PC-9 (cell line): ENCODE measurements at regions not wholly inside any gene's neighbourhood (a gene's known extent, or its start where the extent isn't known, plus 50 kb on each side); places are given as distances from the start of the nearest gene placed in this dataset.

ENCODE experiments used
- BruUV-seq: library from RNA; stranded (reverse); fragments of 400-500 nt; replicated peaks from 2 replicates; lab custom pipeline; 2021; lab: Mats Ljungman, UMichigan
- CTCF ChIA-PET: fragments of 300-600 bp; sonication (Branson Sonifier 250); formaldehyde crosslinking; loops from one replicate; lab custom pipeline; 2022; ENCODE audit warnings: antibody characterized with exemption; lab: Charles Lee
- POLR2A ChIA-PET: fragments of 300-600 bp; sonication (Branson Sonifier 250); formaldehyde crosslinking; loops from one replicate; lab custom pipeline; 2022; ENCODE audit warnings: antibody characterized with exemption; ENCODE audit not compliant: unreplicated experiment; lab: Charles Lee
- DNase-seq, 2 experiments: peaks; one replicate each; pipeline versions ENCODE4 v3.0.0 to v3.0.0-alpha.2; 2015 to 2022; ENCODE audit warnings: mixed read lengths in 1 of 2
- H2AFZ ChIP-seq: fragments of 200-600 bp; sonication (generic); 2 replicates; pipeline ENCODE4 v1.8.1; 2017; ENCODE audit warnings: antibody characterized with exemption
- H3F3A ChIP-seq: fragments of 200-600 bp; sonication (generic); 2 replicates; pipeline ENCODE4 v1.8.1; 2017; ENCODE audit warnings: antibody characterized with exemption, mild to moderate bottlenecking, low read depth; ENCODE audit not compliant: insufficient read depth
- H3K27ac ChIP-seq: fragments of 200-600 bp; sonication (generic); 2 replicates; pipeline ENCODE4 v1.6.1; 2016; ENCODE audit warnings: mixed run types
- H3K27me3 ChIP-seq: fragments of 200-600 bp; sonication (generic); 2 replicates; pipeline ENCODE4 v1.6.1; 2016; ENCODE audit warnings: low read depth, mixed run types; ENCODE audit not compliant: insufficient read depth
- H3K36me3 ChIP-seq: fragments of 200-600 bp; sonication (generic); 2 replicates; pipeline ENCODE4 v1.6.1; 2016; ENCODE audit warnings: low read depth, mixed run types
- H3K4me1 ChIP-seq: fragments of 200-600 bp; sonication (generic); replicated peaks from 2 replicates; pipeline ENCODE4 v1.6.1; 2016; ENCODE audit warnings: mixed run types; ENCODE audit not compliant: insufficient read depth
- H3K4me2 ChIP-seq: fragments of 200-600 bp; sonication (generic); 2 replicates; pipeline ENCODE4 v1.6.1; 2017; ENCODE audit warnings: mixed run types
- H3K4me3 ChIP-seq: fragments of 200-600 bp; sonication (generic); 2 replicates; pipeline ENCODE4 v1.6.1; 2016; ENCODE audit warnings: mixed run types
- H3K79me2 ChIP-seq: fragments of 200-600 bp; sonication (generic); 2 replicates; pipeline ENCODE4 v1.6.1; 2017; ENCODE audit warnings: low read depth, mixed run types
- H3K9me2 ChIP-seq: fragments of 200-600 bp; sonication (generic); 2 replicates; pipeline ENCODE4 v1.8.1; 2017; ENCODE audit warnings: mild to moderate bottlenecking; ENCODE audit not compliant: insufficient read depth
- H3K9me3 ChIP-seq: fragments of 200-600 bp; sonication (generic); 2 replicates; pipeline ENCODE4 v1.8.1; 2016; ENCODE audit warnings: low read depth; ENCODE audit not compliant: insufficient read depth
- H4K20me1 ChIP-seq: fragments of 200-600 bp; sonication (generic); 2 replicates; pipeline ENCODE4 v1.8.1; 2017; ENCODE audit not compliant: insufficient read depth
- CTCF ChIP-seq: fragments of 200-600 bp; sonication (generic); conservative IDR thresholded peaks from 2 replicates; pipeline ENCODE4 v1.6.1; 2017; ENCODE audit warnings: mixed run types, antibody characterized with exemption, mild to moderate bottlenecking, moderate library complexity
- EZH2 ChIP-seq: fragments of 200-600 bp; sonication (generic); IDR thresholded peaks from 2 replicates; pipeline ENCODE4 v1.8.0; 2017; ENCODE audit warnings: antibody characterized with exemption, low read depth
- intact Hi-C: fragments of 100-400 bp; cut with micrococcal nuclease; formaldehyde crosslinking; loops from one replicate; pipeline ENCODE4 v1.10.0; 2022; ENCODE audit not compliant: unreplicated experiment

GRCh38 chr10:110373059-110373458 is 68.3 kb upstream of the SMNDC1 start:
- no TSS peak for BruUV-seq
- TF ChIP-seq CTCF (no peak), EZH2 (no peak)
- ChIA-PET POLR2A (no interaction called here), CTCF (interaction anchor here (0.6 kb wide), 1 partner anchor 862 kb away, joined by 3 read pairs; no protein-coding TSS in a partner anchor)
- no peaks in the 10 kb centered on the region for H3K9me3 ChIP-seq
- peak overlapping the region; percentile 38; the same call in 1 of the 2 replicates for H3K4me2 ChIP-seq
- no peak overlapping the region for H2AFZ ChIP-seq
- H4K20me1 ChIP-seq = no peaks in the 10 kb centered on the region
- DNase-seq = no peak
- H3K79me2 ChIP-seq = no peaks in the 10 kb centered on the region
- H3K27ac ChIP-seq = peak overlapping the region; percentile 46
- intact Hi-C loops = no loop called here
- no peaks in the 10 kb centered on the region for H3F3A ChIP-seq
- no peaks in the 10 kb centered on the region for H3K36me3 ChIP-seq
- no peaks in the 10 kb centered on the region for H3K27me3 ChIP-seq
- H3K4me1 ChIP-seq = peaks cover 33% of the 10 kb centered on the region
- H3K9me2 ChIP-seq = no peaks in the 10 kb centered on the region
- H3K4me3 ChIP-seq = no peak overlapping the region

- no peaks in the 10 kb centered on the region for H3K27me3 ChIP-seq
- H3F3A ChIP-seq = no peaks in the 10 kb centered on the region
- no peak overlapping the region for H3K4me2 ChIP-seq
- intact Hi-C loops = no loop called here
- BruUV-seq = no TSS peak
- CTCF ChIA-PET = interaction anchor here (0.6 kb wide), 1 partner anchor 861 kb away, joined by 3 read pairs; no protein-coding TSS in a partner anchor
- H3K9me2 ChIP-seq = no peaks in the 10 kb centered on the region
- H3K36me3 ChIP-seq = no peaks in the 10 kb centered on the region
- no peaks in the 10 kb centered on the region for H3K79me2 ChIP-seq
- H3K9me3 ChIP-seq = no peaks in the 10 kb centered on the region
- POLR2A ChIA-PET = no interaction called here
- H3K4me3 ChIP-seq = no peak overlapping the region
- H3K4me1 ChIP-seq = peaks cover 23% of the 10 kb centered on the region
- H2AFZ ChIP-seq = no peak overlapping the region
- DNase-seq = no peak
- no peaks in the 10 kb centered on the region for H4K20me1 ChIP-seq
- no peak overlapping the region for H3K27ac ChIP-seq
- no peak for TF ChIP-seq CTCF
- TF ChIP-seq EZH2 = no peak
Measured at GRCh38 chr10:110373857-110374654, 69.3 kb upstream of the SMNDC1 start.

- intact Hi-C loops = no loop called here
- BruUV-seq = no TSS peak
- Histone ChIP-seq H3K27me3 (no peaks in the 10 kb centered on the region), H3K79me2 (no peaks in the 10 kb centered on the region), H3K4me3 (no peak overlapping the region), H2AFZ (no peak overlapping the region), H3K9me2 (no peaks in the 10 kb centered on the region), H3K9me3 (no peaks in the 10 kb centered on the region), H4K20me1 (no peaks in the 10 kb centered on the region), H3K36me3 (no peaks in the 10 kb centered on the region), H3K4me1 (peaks cover 16% of the 10 kb centered on the region), H3K4me2 (no peak overlapping the region), H3K27ac (no peak overlapping the region), H3F3A (no peaks in the 10 kb centered on the region)
- no peak for TF ChIP-seq CTCF
- TF ChIP-seq EZH2 = no peak
- ChIA-PET POLR2A (no interaction called here), CTCF (no interaction called here)
- no peak for DNase-seq
Measured at GRCh38 chr10:110375121-110375520, 70.4 kb upstream of the SMNDC1 start.
